SU-DHL-6 (cell line): ENCODE measurements at regions not wholly inside any gene's neighbourhood (a gene's known extent, or its start where the extent isn't known, plus 50 kb on each side); places are given as distances from the start of the nearest gene placed in this dataset.

Experiments used
- H2AFZ ChIP-seq: fragments of 200-600 bp; sonication (generic); 2 replicates; pipeline ENCODE4 v1.6.1; 2014; ENCODE audit warnings: low read depth, mild to moderate bottlenecking, moderate library complexity, mixed read lengths, antibody characterized with exemption, low read length; ENCODE audit not compliant: severe bottlenecking
- H3F3A ChIP-seq: fragments of 200-600 bp; shearing (Covaris generic); 2 replicates; pipeline ENCODE4 v1.6.0; 2016; ENCODE audit warnings: antibody characterized with exemption, mild to moderate bottlenecking; ENCODE audit not compliant: insufficient read depth
- H3K27ac ChIP-seq: fragments of 200-600 bp; sonication (generic); 2 replicates; pipeline ENCODE4 v1.5.1; 2016; ENCODE audit warnings: low read depth, mild to moderate bottlenecking, low read length, moderate library complexity, mixed read lengths
- H3K27me3 ChIP-seq: fragments of 200-600 bp; sonication (generic), shearing (Covaris generic); 2 replicates; pipeline ENCODE4 v1.6.0; 2014; ENCODE audit warnings: mild to moderate bottlenecking, low read length
- H3K36me3 ChIP-seq: fragments of 200-600 bp; sonication (generic); 2 replicates; pipeline ENCODE4 v1.6.1; 2014; ENCODE audit warnings: mild to moderate bottlenecking, low read length, mixed read lengths
- H3K4me2 ChIP-seq: fragments of 300-600, 200-600 bp; shearing (Covaris generic), sonication (generic); 2 replicates; pipeline ENCODE4 v1.6.0; 2014; ENCODE audit warnings: low read length, low read depth, mild to moderate bottlenecking; ENCODE audit not compliant: poor library complexity, severe bottlenecking
- H3K4me3 ChIP-seq: fragments of 200-600 bp; sonication (generic); 2 replicates; pipeline ENCODE4 v1.5.1; 2014; ENCODE audit warnings: antibody characterized with exemption, low read length, mild to moderate bottlenecking, mixed read lengths; ENCODE audit not compliant: insufficient read depth, poor library complexity, severe bottlenecking
- H3K79me2 ChIP-seq: fragments of 200-600 bp; sonication (generic); 2 replicates; pipeline ENCODE4 v1.6.1; 2014; ENCODE audit warnings: mild to moderate bottlenecking, low read length, moderate library complexity; ENCODE audit not compliant: insufficient read depth
- H3K9ac ChIP-seq: fragments of 200-600 bp; sonication (generic); 2 replicates; pipeline ENCODE4 v1.7.0; 2014; ENCODE audit warnings: mild to moderate bottlenecking, low read length
- H3K9me2 ChIP-seq: fragments of 200-600 bp; sonication (generic); replicated peaks from 2 replicates; pipeline ENCODE4 v1.6.1; 2014; ENCODE audit warnings: low read length; ENCODE audit not compliant: insufficient read depth
- H3K9me3 ChIP-seq: fragments of 200-600 bp; sonication (generic); 2 replicates; pipeline ENCODE4 v1.6.1; 2014; ENCODE audit warnings: low read length, mixed read lengths; ENCODE audit not compliant: insufficient read depth
- H4K20me1 ChIP-seq: fragments of 200-600 bp; sonication (generic); 2 replicates; pipeline ENCODE4 v1.6.1; 2014; ENCODE audit warnings: low read depth, mild to moderate bottlenecking, antibody characterized with exemption, low read length, moderate library complexity, mixed read lengths
- EZH2phosphoT487 ChIP-seq: fragments of 200-600 bp; sonication (generic), shearing (Covaris generic); conservative IDR thresholded peaks from 2 replicates; pipeline ENCODE4 v1.6.1; 2018; ENCODE audit warnings: mild to moderate bottlenecking, antibody characterized with exemption, low read length, moderate library complexity, mixed read lengths
- TF ChIP-seq, protein P1 (sequence below): fragments of 200-600 bp; sonication (generic); IDR thresholded peaks from one replicate; pipeline ENCODE4 v1.5.1; 2017; ENCODE audit warnings: antibody characterized with exemption, mild to moderate bottlenecking, low read length, moderate library complexity; ENCODE audit not compliant: insufficient read depth, poor library complexity, severe bottlenecking

GRCh38 chr9:107750741-107751566, 261.4 kb upstream of the KLF4 start:
- Histone ChIP-seq H3K4me2 (no peak overlapping the region), H3K27ac (no peak overlapping the region), H3K27me3 (no peaks in the 10 kb centered on the region)

DNA sequence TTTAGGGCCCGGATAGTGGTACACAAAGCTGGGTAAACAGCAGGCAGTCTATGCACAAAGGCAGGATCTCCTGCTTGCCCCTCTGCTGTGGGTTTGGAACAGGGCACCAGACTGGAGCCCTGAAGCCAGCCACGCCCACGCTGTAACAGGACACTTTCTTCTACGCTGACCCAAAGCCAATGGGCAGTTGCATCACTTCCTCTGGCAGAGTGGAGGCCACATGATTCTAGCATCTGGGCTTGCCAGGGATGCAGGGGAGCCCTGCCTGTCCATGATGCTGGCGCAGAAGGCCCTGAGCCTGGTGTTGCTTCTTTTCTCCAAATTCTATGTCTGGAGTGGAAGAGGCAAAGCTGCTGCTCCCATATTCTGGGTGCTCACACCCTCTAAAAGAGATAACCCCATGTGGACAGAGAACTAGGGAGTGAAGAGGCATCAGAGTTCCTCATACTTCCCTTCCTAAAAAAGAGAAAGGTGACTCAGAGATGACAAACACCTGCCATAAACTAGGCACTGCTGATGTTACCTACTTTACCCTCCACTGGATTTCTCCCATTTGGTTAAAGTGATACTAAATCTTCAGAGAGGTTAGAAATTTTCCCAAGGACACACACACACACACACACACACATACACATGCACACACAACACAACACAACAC, 260.3 kb upstream of the KLF4 start:
- Histone ChIP-seq H3K4me3 (no peak overlapping the region), H3K27me3 (no peaks in the 10 kb centered on the region), H3K9me2 (no peaks in the 10 kb centered on the region), H3F3A (no peaks in the 10 kb centered on the region), H3K27ac (no peak overlapping the region), H3K79me2 (no peaks in the 10 kb centered on the region), H4K20me1 (no peaks in the 10 kb centered on the region), H3K36me3 (no peaks in the 10 kb centered on the region), H3K9me3 (no peaks in the 10 kb centered on the region), H3K9ac (no peak overlapping the region), H3K4me2 (no peak overlapping the region), H2AFZ (no peak overlapping the region)
- TF ChIP-seq, protein P1, sequence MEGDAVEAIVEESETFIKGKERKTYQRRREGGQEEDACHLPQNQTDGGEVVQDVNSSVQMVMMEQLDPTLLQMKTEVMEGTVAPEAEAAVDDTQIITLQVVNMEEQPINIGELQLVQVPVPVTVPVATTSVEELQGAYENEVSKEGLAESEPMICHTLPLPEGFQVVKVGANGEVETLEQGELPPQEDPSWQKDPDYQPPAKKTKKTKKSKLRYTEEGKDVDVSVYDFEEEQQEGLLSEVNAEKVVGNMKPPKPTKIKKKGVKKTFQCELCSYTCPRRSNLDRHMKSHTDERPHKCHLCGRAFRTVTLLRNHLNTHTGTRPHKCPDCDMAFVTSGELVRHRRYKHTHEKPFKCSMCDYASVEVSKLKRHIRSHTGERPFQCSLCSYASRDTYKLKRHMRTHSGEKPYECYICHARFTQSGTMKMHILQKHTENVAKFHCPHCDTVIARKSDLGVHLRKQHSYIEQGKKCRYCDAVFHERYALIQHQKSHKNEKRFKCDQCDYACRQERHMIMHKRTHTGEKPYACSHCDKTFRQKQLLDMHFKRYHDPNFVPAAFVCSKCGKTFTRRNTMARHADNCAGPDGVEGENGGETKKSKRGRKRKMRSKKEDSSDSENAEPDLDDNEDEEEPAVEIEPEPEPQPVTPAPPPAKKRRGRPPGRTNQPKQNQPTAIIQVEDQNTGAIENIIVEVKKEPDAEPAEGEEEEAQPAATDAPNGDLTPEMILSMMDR: no peak
- TF ChIP-seq EZH2phosphoT487: no peak

More at GRCh38 chr9:107750741-107751566, 261.4 kb upstream of the KLF4 start:
- Histone ChIP-seq H3K9ac (no peak overlapping the region), H3K79me2 (no peaks in the 10 kb centered on the region), H3K36me3 (no peaks in the 10 kb centered on the region), H2AFZ (no peak overlapping the region), H3K9me3 (no peaks in the 10 kb centered on the region), H3F3A (no peaks in the 10 kb centered on the region), H3K4me3 (no peak overlapping the region), H4K20me1 (no peaks in the 10 kb centered on the region), H3K9me2 (no peaks in the 10 kb centered on the region)
- TF ChIP-seq, protein P1: no peak
- TF ChIP-seq EZH2phosphoT487: no peak

- Histone ChIP-seq H3K9me3 (no peaks in the 10 kb centered on the region), H3F3A (no peaks in the 10 kb centered on the region), H2AFZ (no peak overlapping the region), H4K20me1 (no peaks in the 10 kb centered on the region), H3K27ac (no peak overlapping the region), H3K9ac (no peak overlapping the region), H3K4me3 (no peak overlapping the region), H3K36me3 (no peaks in the 10 kb centered on the region), H3K79me2 (no peaks in the 10 kb centered on the region), H3K27me3 (no peaks in the 10 kb centered on the region), H3K9me2 (no peaks in the 10 kb centered on the region), H3K4me2 (no peak overlapping the region)
- TF ChIP-seq, protein P1: no peak
- no peak for TF ChIP-seq EZH2phosphoT487
Observed at GRCh38 chr9:107744873-107745272, 255.3 kb upstream of the KLF4 start.
